C4-2B (cell line): ENCODE measurements at regions not wholly inside any gene's neighbourhood (a gene's known extent, or its start where the extent isn't known, plus 50 kb on each side); places are given as distances from the start of the nearest gene placed in this dataset.
"Not testable (repeated sequence)": the region's sequence is repeated elsewhere in the genome, so short reads cannot be mapped to it uniquely, and the experiment has no call there.

Source experiments
- H3K27ac ChIP-seq: fragments of 450-650 bp; 2 replicates; pipeline ENCODE4 v1.5.1; 2017
- CTCF ChIP-seq: fragments of 450-650 bp; conservative IDR thresholded peaks from 2 replicates; pipeline ENCODE4 v1.5.1; 2017; ENCODE audit warnings: mild to moderate bottlenecking
- ZFX ChIP-seq: fragments of 450-650 bp; IDR thresholded peaks from 2 replicates; pipeline ENCODE4 v1.6.1; 2017

GRCh38 chr11:3476084-3476936 lies 97.4 kb upstream of the ZNF195 start:
- peak; percentile 58 for TF ChIP-seq CTCF
- not testable (repeated sequence) for H3K27ac ChIP-seq

DNA sequence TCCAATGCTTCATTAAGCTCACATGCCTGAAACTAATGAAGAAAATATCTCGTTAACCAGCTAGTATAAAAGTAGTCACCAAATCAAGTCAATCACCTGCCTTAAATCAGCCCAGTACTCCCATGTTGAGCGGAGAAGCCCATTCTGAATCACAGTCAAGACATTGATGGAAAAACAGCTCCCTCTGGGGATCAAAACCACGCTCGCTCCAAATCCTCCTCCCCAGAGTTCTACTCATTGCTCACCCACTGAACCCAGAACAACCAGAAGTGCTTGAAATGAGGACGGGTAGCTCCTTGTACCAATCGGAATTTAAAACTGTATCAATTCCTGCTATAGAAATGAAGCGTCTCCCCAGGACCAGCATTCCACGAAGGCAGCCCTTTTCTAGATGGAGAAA lies 90.0 kb upstream of the ZNF195 start:
- H3K27ac ChIP-seq: not testable (repeated sequence)

DNA sequence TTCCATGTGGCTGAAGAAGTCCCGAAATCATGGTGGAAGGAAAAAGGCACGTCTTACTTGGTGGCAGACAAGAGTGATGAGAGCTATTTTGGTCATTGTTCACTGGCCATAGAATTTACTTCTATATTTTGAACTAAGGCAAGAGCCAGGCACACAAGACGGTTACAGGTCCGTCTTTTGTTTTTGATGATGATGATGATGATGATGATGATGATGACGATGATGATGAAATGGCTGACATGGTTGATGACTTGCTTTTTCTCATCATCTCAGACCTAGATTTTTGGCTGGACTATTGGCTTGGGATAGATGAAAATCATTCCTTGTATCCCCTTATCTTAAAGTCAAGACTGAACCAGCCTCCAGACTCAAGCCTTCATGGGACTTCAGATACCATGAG lies 88.7 kb upstream of the ZNF195 start:
- H3K27ac ChIP-seq: not testable (repeated sequence)

DNA sequence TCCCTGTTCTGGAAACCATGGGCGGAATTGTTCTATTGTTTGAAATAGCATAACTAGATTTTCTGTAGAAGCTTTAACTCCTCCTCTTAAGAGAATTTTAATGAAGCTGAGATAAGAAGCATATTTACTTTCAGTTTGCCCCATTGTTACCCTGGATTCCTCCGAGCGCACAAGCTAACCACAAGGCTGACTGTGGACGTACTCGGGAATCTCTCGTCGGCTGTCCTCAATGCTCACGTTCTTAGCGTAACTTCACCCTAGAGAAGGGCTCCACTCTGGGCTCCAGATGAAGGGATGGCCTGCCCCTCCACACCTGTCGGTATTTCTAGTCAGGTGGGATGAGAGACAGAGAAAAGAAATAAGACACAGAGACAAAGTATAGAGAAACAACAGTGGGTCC lies 76.7 kb upstream of the ZNF195 start:
- not testable (repeated sequence) for H3K27ac ChIP-seq

DNA sequence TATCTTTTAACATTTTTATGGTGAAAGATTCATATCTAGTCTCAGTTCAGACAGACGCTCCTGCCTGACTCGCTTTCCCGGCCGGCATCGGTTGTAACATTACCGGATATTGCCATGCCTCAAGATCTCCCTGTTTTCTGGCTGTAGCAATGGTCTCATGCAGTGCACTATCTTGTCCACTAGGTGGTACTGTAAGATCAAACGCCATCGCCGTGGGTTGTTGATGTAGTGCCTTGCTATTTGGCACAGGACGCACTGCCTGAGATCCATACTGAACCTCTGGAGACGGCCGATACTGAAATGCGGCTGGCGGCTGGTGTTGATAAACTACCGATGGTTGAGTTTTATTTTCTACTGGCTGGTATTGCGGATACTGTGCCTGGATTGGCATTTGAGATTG lies 75.9 kb upstream of the ZNF195 start:
- peak; percentile 92 for TF ChIP-seq CTCF
- not testable (repeated sequence) for H3K27ac ChIP-seq

DNA sequence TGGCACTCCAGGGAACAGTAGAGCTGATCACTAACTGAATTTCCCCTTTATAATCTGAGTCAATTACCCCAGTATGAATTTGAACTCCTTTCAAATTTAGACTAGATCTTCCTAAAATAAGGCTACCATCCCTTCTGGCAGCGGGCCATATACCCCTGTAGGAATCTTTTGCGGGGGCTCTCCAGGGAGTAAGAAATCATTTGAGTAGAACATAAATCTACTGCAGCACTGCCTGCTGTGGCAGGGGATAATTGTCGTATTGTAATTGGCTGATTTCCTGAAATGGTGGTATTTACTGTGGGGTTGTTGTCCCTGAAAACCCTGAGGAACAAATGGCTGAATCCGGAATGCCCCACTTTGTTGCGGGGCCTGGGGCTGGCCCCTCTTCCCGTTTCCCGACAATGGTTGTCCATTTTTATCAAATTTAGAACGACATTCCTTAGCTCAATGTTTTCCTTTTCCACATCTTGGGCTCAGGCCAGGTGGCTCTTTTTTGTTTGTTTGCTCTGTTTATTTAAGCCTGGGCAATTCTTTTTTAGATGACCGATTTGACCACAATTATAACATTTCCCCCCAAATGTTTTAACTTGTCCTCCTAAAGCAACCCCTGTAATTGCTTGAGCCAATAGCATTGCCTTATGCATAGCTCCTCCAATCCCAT lies 74.8 kb upstream of the ZNF195 start:
- not testable (repeated sequence) for H3K27ac ChIP-seq

DNA sequence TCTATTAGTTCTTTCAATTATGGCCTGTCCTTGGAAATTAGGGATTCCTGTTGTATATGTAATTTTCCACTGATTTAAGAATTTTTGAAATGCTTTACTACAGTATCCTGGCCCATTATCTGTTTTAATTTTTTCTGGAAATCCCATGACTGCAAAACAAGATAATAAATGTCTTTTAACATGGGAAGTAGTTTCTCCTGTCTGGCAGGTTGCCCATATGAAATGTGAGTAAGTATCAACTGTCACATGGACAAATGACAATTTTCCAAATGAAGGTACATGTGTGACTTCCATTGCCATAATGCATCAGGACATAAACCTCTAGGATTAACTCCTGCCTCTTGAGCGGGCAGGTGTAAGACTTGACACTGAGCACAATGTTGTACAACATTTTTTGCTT lies 71.9 kb upstream of the ZNF195 start:
- H3K27ac ChIP-seq: not testable (repeated sequence)

GRCh38 chr11:3445535-3445934 lies 66.6 kb upstream of the ZNF195 start:
- H3K27ac ChIP-seq: not testable (repeated sequence)

DNA sequence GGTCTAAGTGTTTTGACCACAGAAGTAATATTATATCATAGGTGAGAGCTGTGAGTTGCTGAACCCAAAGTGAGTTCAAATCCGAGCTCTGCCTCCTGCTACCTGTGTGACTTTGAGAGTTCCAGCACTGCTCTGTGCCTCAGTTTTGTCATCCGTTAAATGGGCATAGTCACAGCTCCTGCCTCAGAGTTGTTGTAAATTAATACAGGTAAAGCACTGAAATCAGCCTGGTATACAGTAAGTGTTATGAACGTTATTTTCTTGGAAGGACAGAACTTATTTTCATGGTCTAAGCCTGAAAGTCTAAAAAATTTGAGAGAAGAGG lies 65.4 kb upstream of the ZNF195 start:
- not testable (repeated sequence) for H3K27ac ChIP-seq

DNA sequence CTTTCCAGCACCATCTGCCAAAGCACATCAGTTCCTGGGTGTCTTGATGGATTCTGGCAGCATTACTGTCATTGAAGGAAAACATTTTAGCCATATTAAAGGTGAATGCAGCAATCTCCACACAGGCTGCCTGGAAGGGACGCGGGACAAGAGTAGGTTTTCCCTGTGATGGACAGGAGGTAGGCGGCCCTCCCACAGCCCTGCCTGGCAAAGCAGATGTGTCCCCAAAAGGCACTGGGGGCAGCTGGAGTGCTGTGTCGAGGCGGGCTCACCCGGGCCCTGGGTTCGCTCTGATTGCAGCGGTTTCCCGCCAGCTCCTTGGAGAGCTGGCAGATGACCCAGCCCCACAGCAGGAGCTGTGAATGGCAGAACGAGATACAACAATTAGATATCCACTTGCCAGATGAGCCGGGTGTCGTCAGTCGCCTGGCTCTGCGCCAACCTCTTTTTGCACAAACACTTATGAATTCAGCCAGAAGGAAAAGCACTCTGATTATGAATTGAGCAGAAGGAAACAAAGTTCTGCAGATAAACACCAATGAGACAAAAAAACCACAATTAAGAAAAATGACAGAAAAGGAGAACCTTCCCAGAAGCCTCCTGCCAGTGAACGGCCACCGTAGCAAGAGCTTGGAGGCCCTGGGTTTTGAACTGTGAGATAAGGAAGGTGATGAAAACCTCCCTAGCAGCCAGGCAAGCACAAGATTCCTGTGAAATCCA lies 64.9 kb upstream of the ZNF195 start:
- H3K27ac ChIP-seq: not testable (repeated sequence)

DNA sequence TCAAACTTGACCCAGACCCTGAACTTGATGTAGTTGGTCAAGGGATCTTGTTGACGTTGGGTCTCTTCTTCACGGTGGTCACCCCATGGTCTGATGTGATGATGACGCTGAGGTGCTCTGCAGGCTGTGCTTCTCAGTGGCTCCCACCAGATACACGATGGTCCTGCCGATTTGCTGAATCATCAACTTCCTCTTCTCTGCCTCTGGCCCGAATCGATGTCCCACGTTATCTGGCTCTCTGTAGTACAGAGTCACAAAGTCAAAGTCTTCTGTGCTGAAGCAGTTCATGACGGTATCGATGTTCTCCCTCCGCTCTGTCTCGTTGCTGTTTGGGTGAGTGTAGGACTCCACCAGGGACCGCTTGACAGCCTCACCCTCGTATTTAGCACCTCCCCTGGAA lies 58.5 kb upstream of the ZNF195 start:
- not testable (repeated sequence) for H3K27ac ChIP-seq

- TF ChIP-seq ZFX: no peak
- TF ChIP-seq CTCF: no peak
- H3K27ac ChIP-seq: no peak overlapping the region
Measured at GRCh38 chr11:3434976-3435375, 56.0 kb upstream of the ZNF195 start.

- H3K27ac ChIP-seq: not testable (repeated sequence)
Measured at GRCh38 chr11:3429191-3429590, 50.2 kb upstream of the ZNF195 start.
